ENCODE measurements at regions not wholly inside any gene's neighbourhood (a gene's known extent, or its start where the extent isn't known, plus 50 kb on each side); places are given as distances from the start of the nearest gene placed in this dataset.

DNA sequence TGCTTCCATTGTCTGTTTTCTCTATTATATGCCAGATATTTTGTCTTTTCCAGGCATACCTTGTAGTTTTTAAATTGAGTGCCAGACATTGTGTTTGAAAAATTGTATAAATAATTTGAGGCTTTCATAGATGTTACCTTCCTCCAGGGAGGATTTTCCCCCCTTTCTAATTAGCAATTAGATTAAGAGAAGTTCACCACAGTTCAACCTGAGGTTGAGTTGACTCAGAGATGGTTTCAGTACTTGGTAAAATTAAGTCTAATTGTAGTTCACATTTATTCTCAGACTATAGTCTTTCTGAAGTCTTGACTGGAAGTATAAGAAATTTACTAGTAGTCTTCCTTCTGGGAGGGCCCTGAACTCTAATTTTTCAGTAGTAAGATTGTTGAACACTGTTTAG is 104.1 kb upstream of the SCEL start:
- Histone ChIP-seq H3K9me3 (replicated peaks in 1 of 2; ENCODE audit: control insufficient read depth in 1 of 2, insufficient read depth in 1 of 2, low read length in 2 of 2) (no peaks in the 10 kb centered on the region), H4K20me1 (ENCODE audit: insufficient read depth, low read length) (no peaks in the 10 kb centered on the region), H3K9ac (ENCODE audit: insufficient read depth, low read length, poor library complexity, severe bottlenecking) (no peak overlapping the region), H3K4me3 (replicated peaks in 1 of 3; ENCODE audit: low read depth in 2 of 3, low read length in 3 of 3) (no peak overlapping the region), H3K27ac (ENCODE audit: low read depth in 1 of 2, low read length in 2 of 2) (no peak overlapping the region), H3K4me2 (replicated peaks; ENCODE audit: extremely low read depth, low read length, poor library complexity, severe bottlenecking) (no peak overlapping the region), H3K79me2 (ENCODE audit: insufficient read depth, low read length) (no peaks in the 10 kb centered on the region), H3K36me3 (replicated peaks in 1 of 2; ENCODE audit: control insufficient read depth in 1 of 2, insufficient read depth in 2 of 2, low read length in 2 of 2) (no peaks in the 10 kb centered on the region), H3K4me1 (ENCODE audit: control insufficient read depth in 1 of 2, insufficient read depth in 2 of 2, low read length in 2 of 2) (peaks cover 0 to 3% of the 10 kb centered on the region in 2 donors), H2AFZ (ENCODE audit: insufficient read depth, low read depth, low read length, poor library complexity, severe bottlenecking) (no peak overlapping the region), H3K27me3 (ENCODE audit: control insufficient read depth in 2 of 2, insufficient read depth in 2 of 2, low read length in 2 of 2) (no peaks in the 10 kb centered on the region)
- H3K4me3 Mint-ChIP-seq = no peak overlapping the region
- intact Hi-C loops (cut with micrococcal nuclease) = no loop called here
- no peak for DNase-seq
- H3K36me3 Mint-ChIP-seq = no peaks in the 10 kb centered on the region
- peaks cover 0 to 3% (median 0%) of the 10 kb centered on the region in 7 donors for H3K9me3 Mint-ChIP-seq
- H3K27me3 Mint-ChIP-seq (ENCODE audit: low read depth in 3 of 3) = peaks cover 1 to 3% (median 2%) of the 10 kb centered on the region in 3 donors
- TF ChIP-seq, protein P1, sequence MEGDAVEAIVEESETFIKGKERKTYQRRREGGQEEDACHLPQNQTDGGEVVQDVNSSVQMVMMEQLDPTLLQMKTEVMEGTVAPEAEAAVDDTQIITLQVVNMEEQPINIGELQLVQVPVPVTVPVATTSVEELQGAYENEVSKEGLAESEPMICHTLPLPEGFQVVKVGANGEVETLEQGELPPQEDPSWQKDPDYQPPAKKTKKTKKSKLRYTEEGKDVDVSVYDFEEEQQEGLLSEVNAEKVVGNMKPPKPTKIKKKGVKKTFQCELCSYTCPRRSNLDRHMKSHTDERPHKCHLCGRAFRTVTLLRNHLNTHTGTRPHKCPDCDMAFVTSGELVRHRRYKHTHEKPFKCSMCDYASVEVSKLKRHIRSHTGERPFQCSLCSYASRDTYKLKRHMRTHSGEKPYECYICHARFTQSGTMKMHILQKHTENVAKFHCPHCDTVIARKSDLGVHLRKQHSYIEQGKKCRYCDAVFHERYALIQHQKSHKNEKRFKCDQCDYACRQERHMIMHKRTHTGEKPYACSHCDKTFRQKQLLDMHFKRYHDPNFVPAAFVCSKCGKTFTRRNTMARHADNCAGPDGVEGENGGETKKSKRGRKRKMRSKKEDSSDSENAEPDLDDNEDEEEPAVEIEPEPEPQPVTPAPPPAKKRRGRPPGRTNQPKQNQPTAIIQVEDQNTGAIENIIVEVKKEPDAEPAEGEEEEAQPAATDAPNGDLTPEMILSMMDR (IDR thresholded peaks at IDR 0.05) = no peak
- peaks cover 10% of the 10 kb centered on the region for H3K4me1 Mint-ChIP-seq
- no peak overlapping the region for H3K27ac Mint-ChIP-seq

DNA sequence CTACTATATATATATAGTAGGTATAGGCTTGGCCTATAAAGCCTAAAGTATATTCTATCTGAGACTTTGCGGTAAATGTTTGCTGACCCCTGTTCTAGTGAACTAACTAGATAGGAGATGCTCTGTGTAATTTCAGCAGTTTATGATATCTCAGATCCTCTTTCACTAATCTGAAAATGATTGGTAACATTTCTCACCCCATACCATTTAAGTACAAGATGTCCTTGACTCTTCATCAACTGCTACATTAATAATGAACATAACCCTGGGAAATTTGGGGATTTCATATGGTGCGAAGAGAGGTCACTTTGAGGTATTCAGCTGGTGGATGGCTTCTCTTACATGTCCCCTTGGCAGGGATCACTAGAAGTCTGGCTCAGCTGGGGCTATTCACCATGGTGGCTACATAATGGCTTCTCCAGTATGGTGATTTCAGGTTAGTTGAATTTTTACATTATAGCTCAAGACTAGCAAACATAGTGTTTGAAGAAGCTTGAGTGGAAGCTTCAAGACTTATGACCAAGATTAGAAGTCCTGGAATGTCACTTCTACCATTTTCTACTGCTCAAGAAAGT is 103.6 kb upstream of the MYCBP2 start:
- Histone ChIP-seq H3K9ac (ENCODE audit: insufficient read depth, low read length, poor library complexity, severe bottlenecking) (no peak overlapping the region), H2AFZ (ENCODE audit: insufficient read depth, low read depth, low read length, poor library complexity, severe bottlenecking) (no peak overlapping the region), H3K27ac (ENCODE audit: low read depth in 1 of 2, low read length in 2 of 2) (no peak overlapping the region), H3K27me3 (ENCODE audit: control insufficient read depth in 2 of 2, insufficient read depth in 2 of 2, low read length in 2 of 2) (no peaks in the 10 kb centered on the region), H3K4me2 (replicated peaks; ENCODE audit: extremely low read depth, low read length, poor library complexity, severe bottlenecking) (no peak overlapping the region), H3K4me1 (ENCODE audit: control insufficient read depth in 1 of 2, insufficient read depth in 2 of 2, low read length in 2 of 2) (peaks cover 0 to 3% of the 10 kb centered on the region in 2 donors), H3K79me2 (ENCODE audit: insufficient read depth, low read length) (no peaks in the 10 kb centered on the region), H3K4me3 (replicated peaks in 1 of 3; ENCODE audit: low read depth in 2 of 3, low read length in 3 of 3) (no peak overlapping the region), H3K9me3 (replicated peaks in 1 of 2; ENCODE audit: control insufficient read depth in 1 of 2, insufficient read depth in 1 of 2, low read length in 2 of 2) (no peaks in the 10 kb centered on the region), H3K36me3 (replicated peaks in 1 of 2; ENCODE audit: control insufficient read depth in 1 of 2, insufficient read depth in 2 of 2, low read length in 2 of 2) (no peaks in the 10 kb centered on the region), H4K20me1 (ENCODE audit: insufficient read depth, low read length) (no peaks in the 10 kb centered on the region)
- H3K36me3 Mint-ChIP-seq = no peaks in the 10 kb centered on the region
- intact Hi-C loops (cut with micrococcal nuclease) = no loop called here
- TF ChIP-seq, protein P1 (IDR thresholded peaks at IDR 0.05) = no peak
- peaks cover 10% of the 10 kb centered on the region for H3K4me1 Mint-ChIP-seq
- peaks cover 0 to 3% (median 1%) of the 10 kb centered on the region in 3 donors for H3K27me3 Mint-ChIP-seq (ENCODE audit: low read depth in 3 of 3)
- no CpG with 5 or more reads among the region's 2 CpGs for WGBS (ENCODE audit: insufficient coverage)
- H3K9me3 Mint-ChIP-seq = peaks cover 0 to 3% (median 0%) of the 10 kb centered on the region in 7 donors
- no peak for DNase-seq
- H3K27ac Mint-ChIP-seq = no peak overlapping the region
- H3K4me3 Mint-ChIP-seq = no peak overlapping the region

Data from CD14-positive monocyte (primary cell).